MM.1S (cell line): ENCODE measurements at regions not wholly inside any gene's neighbourhood (a gene's known extent, or its start where the extent isn't known, plus 50 kb on each side); places are given as distances from the start of the nearest gene placed in this dataset.

Source experiments
- EZH2 ChIP-seq: fragments of 300-600 bp; sonication (generic); optimal IDR thresholded peaks from 2 replicates; pipeline ENCODE3; 2017; ENCODE audit warnings: low read depth, mild to moderate bottlenecking, antibody characterized with exemption, low read length, mixed read lengths
- EZH2phosphoT487 ChIP-seq: fragments of 300-600 bp; sonication (generic); IDR thresholded peaks from 2 replicates; pipeline ENCODE4 v1.6.1; 2018; ENCODE audit warnings: antibody characterized with exemption, low read length
- TF ChIP-seq, protein P1 (sequence below): fragments of 300-600 bp; sonication (generic); IDR thresholded peaks from 2 replicates; pipeline ENCODE4 v1.5.1; 2016; ENCODE audit warnings: antibody characterized with exemption, low read length, mixed read lengths

DNA sequence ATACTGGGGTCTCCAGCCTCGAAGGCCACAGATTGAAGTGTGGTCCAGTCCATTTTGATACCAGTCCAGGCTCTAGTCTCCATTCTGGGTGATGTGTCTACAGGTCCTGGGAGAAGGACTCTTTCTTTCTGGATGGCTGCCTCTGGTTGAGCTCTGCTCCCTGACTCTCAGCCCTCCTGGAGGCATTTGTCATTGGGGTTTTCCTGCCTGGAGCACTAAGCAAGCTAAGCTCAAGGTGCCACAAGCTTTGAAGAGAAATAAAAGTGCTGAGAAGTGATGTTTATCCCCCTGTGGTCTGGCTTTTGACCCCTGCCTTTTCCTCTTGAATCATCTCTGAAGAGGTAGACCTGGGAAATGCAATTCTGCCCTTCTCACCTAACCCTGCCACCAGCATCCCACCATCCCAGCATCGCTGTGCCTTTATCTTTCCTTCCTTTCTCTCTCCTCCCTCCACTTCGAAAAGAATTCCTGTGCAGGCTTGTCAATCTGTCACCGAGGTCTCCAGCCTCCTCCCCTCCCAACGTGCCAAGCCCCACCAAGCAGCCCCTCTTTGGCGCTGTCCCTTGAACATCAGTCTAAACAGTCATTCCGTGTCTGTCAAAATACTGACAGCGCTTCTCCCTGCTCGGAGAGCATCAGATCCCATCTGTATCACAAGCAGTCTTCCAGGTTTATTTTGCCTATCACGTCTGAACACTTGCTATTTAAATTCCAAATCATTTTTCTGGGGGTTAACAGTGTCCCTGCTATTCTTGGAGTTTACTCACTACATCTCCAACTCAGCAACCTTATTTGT is 334.6 kb upstream of the SLC14A2 start:
- TF ChIP-seq, protein P1, sequence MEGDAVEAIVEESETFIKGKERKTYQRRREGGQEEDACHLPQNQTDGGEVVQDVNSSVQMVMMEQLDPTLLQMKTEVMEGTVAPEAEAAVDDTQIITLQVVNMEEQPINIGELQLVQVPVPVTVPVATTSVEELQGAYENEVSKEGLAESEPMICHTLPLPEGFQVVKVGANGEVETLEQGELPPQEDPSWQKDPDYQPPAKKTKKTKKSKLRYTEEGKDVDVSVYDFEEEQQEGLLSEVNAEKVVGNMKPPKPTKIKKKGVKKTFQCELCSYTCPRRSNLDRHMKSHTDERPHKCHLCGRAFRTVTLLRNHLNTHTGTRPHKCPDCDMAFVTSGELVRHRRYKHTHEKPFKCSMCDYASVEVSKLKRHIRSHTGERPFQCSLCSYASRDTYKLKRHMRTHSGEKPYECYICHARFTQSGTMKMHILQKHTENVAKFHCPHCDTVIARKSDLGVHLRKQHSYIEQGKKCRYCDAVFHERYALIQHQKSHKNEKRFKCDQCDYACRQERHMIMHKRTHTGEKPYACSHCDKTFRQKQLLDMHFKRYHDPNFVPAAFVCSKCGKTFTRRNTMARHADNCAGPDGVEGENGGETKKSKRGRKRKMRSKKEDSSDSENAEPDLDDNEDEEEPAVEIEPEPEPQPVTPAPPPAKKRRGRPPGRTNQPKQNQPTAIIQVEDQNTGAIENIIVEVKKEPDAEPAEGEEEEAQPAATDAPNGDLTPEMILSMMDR: no peak
- no peak for TF ChIP-seq EZH2
- TF ChIP-seq EZH2phosphoT487: no peak
